ENCODE measurements at regions not wholly inside any gene's neighbourhood (a gene's known extent, or its start where the extent isn't known, plus 50 kb on each side); places are given as distances from the start of the nearest gene placed in this dataset.

DNA sequence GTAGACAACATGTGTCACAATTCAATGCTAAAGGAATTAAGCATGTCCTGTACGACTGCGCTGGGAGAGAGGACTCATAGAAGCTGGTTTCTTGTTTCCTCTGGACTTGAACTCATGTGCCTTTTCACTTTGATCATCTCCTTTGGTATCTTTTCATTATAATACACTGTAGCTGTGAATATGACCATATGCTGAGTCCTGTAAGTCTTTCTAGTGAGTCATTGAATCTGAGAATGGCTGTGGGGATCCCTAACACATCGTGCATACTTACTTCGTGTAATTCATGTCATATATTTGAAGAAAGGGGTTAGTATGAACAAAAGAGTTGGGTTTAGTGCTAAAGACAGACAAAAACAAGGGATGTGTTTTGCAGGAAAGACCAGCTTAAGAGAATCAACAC lies 148.1 kb upstream of the RUNX1 start:
- no peaks in the 10 kb centered on the region for H3K36me3 Mint-ChIP-seq (ENCODE audit: low read depth, unreplicated experiment)
- no peak for TF ChIP-seq CTCF (IDR thresholded peaks at IDR 0.05; ENCODE audit: unreplicated experiment)
- peaks cover 3% of the 10 kb centered on the region for H3K27me3 Mint-ChIP-seq (ENCODE audit: unreplicated experiment)
- H3K4me1 Mint-ChIP-seq (ENCODE audit: unreplicated experiment) = no peaks in the 10 kb centered on the region
- H3K4me3 Mint-ChIP-seq (ENCODE audit: unreplicated experiment) = no peak overlapping the region
- H3K9me3 Mint-ChIP-seq (ENCODE audit: unreplicated experiment) = no peaks in the 10 kb centered on the region
- DNase-seq (ENCODE audit: low spot score) = no peak
- no peak overlapping the region for H3K27ac Mint-ChIP-seq (ENCODE audit: unreplicated experiment)

DNA sequence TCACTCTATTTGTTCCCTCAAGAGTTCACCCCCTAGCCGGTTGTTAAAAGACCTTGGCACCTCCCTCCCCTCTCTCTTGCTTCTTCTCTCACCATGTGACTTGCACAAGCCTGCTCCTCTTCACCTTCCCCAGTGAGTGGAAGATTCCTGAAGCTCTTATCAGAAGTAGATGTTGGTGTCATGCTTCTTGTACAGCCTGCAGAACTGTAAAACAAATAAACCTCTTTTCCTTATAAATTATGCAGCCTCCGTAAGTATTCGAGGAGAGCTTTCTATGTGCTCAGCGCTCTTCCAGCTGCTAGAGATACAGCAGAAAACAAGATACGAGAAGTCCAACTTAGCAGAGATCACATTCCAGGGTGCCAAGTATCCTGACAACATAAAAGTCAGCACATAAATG lies 147.0 kb upstream of the RUNX1 start:
- peaks cover 3% of the 10 kb centered on the region for H3K27me3 Mint-ChIP-seq (ENCODE audit: unreplicated experiment)
- no peaks in the 10 kb centered on the region for H3K4me1 Mint-ChIP-seq (ENCODE audit: unreplicated experiment)
- H3K36me3 Mint-ChIP-seq (ENCODE audit: low read depth, unreplicated experiment) = no peaks in the 10 kb centered on the region
- no peaks in the 10 kb centered on the region for H3K9me3 Mint-ChIP-seq (ENCODE audit: unreplicated experiment)
- no peak overlapping the region for H3K4me3 Mint-ChIP-seq (ENCODE audit: unreplicated experiment)
- no peak overlapping the region for H3K27ac Mint-ChIP-seq (ENCODE audit: unreplicated experiment)
- TF ChIP-seq CTCF (IDR thresholded peaks at IDR 0.05; ENCODE audit: unreplicated experiment) = no peak
- no peak for DNase-seq (ENCODE audit: low spot score)

- Mint-ChIP-seq H3K27ac (ENCODE audit: unreplicated experiment) (no peak overlapping the region), H3K27me3 (ENCODE audit: unreplicated experiment) (peaks cover 3% of the 10 kb centered on the region), H3K4me3 (ENCODE audit: unreplicated experiment) (no peak overlapping the region), H3K36me3 (ENCODE audit: low read depth, unreplicated experiment) (no peaks in the 10 kb centered on the region), H3K9me3 (ENCODE audit: unreplicated experiment) (no peaks in the 10 kb centered on the region), H3K4me1 (ENCODE audit: unreplicated experiment) (no peaks in the 10 kb centered on the region)
- no peak for DNase-seq (ENCODE audit: low spot score)
- no peak for TF ChIP-seq CTCF (IDR thresholded peaks at IDR 0.05; ENCODE audit: unreplicated experiment)
Measured at GRCh38 chr21:35195232-35195631, 146.1 kb upstream of the RUNX1 start.

DNA sequence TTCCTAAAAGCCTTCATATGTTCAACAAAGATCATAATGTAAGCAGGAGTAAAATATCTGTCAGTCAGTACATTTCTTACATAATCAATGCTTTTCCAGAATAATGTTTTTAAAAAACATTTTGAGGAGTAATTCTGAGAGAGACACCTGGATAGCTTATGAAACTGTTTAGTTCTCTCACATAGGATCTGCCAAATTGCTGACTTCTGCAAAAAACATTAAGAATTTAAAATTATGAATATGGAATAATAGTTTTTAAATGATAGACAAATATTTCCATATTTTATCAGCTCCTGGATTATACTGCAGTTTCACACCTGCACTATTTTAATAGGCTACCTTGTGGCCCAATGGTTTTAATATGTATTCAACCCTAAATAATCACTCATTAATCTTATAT lies 142.7 kb upstream of the RUNX1 start:
- Mint-ChIP-seq H3K4me1 (ENCODE audit: unreplicated experiment) (peaks cover 4% of the 10 kb centered on the region), H3K27ac (ENCODE audit: unreplicated experiment) (no peak overlapping the region), H3K9me3 (ENCODE audit: unreplicated experiment) (no peaks in the 10 kb centered on the region), H3K27me3 (ENCODE audit: unreplicated experiment) (peaks cover 3% of the 10 kb centered on the region), H3K4me3 (ENCODE audit: unreplicated experiment) (no peak overlapping the region), H3K36me3 (ENCODE audit: low read depth, unreplicated experiment) (no peaks in the 10 kb centered on the region)
- TF ChIP-seq CTCF (IDR thresholded peaks at IDR 0.05; ENCODE audit: unreplicated experiment) = no peak
- DNase-seq (ENCODE audit: low spot score) = no peak

GRCh38 chr21:35191128-35191527 lies 142.0 kb upstream of the RUNX1 start:
- Mint-ChIP-seq H3K4me3 (ENCODE audit: unreplicated experiment) (no peak overlapping the region), H3K27ac (ENCODE audit: unreplicated experiment) (no peak overlapping the region), H3K36me3 (ENCODE audit: low read depth, unreplicated experiment) (no peaks in the 10 kb centered on the region), H3K9me3 (ENCODE audit: unreplicated experiment) (no peaks in the 10 kb centered on the region), H3K27me3 (ENCODE audit: unreplicated experiment) (peaks cover 3% of the 10 kb centered on the region), H3K4me1 (ENCODE audit: unreplicated experiment) (peaks cover 4% of the 10 kb centered on the region)
- no peak for DNase-seq (ENCODE audit: low spot score)
- TF ChIP-seq CTCF (IDR thresholded peaks at IDR 0.05; ENCODE audit: unreplicated experiment) = no peak

Measured in endothelial cell (in vitro differentiated cells).